ENCODE measurements at regions not wholly inside any gene's neighbourhood (a gene's known extent, or its start where the extent isn't known, plus 50 kb on each side); places are given as distances from the start of the nearest gene placed in this dataset.

DNA sequence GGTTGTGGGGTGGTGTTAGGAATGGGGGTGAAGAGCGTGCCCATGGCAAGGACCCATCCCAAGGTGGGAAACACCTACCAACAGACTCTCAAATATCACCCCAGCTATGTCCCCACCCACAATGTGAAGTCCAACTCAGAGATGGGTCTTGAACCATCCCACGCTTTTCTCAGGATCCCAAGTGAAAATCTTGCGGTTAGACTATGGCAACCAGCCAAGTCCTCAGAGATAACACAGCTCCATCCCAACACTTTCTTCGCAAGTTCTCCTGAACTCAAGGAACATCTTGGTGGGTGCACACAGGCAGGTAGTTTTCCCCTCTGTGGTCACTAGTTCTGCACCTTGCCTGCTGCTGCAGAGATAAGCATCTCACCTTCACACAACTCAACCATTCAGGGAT, 116.0 kb downstream of the CDC5L start:
- TF ChIP-seq CTCF (IDR thresholded peaks at IDR 0.05) (no peak), TCF7L2 (IDR thresholded peaks at IDR 0.05; ENCODE audit: low read depth, low read length) (no peak), POLR2AphosphoS5 (IDR thresholded peaks at IDR 0.05; ENCODE audit: low read depth, low read length) (no peak), SIN3A (IDR thresholded peaks at IDR 0.05; ENCODE audit: borderline replicate concordance, insufficient read depth, low read depth, low read length) (no peak)
- TF ChIP-seq, protein P1, sequence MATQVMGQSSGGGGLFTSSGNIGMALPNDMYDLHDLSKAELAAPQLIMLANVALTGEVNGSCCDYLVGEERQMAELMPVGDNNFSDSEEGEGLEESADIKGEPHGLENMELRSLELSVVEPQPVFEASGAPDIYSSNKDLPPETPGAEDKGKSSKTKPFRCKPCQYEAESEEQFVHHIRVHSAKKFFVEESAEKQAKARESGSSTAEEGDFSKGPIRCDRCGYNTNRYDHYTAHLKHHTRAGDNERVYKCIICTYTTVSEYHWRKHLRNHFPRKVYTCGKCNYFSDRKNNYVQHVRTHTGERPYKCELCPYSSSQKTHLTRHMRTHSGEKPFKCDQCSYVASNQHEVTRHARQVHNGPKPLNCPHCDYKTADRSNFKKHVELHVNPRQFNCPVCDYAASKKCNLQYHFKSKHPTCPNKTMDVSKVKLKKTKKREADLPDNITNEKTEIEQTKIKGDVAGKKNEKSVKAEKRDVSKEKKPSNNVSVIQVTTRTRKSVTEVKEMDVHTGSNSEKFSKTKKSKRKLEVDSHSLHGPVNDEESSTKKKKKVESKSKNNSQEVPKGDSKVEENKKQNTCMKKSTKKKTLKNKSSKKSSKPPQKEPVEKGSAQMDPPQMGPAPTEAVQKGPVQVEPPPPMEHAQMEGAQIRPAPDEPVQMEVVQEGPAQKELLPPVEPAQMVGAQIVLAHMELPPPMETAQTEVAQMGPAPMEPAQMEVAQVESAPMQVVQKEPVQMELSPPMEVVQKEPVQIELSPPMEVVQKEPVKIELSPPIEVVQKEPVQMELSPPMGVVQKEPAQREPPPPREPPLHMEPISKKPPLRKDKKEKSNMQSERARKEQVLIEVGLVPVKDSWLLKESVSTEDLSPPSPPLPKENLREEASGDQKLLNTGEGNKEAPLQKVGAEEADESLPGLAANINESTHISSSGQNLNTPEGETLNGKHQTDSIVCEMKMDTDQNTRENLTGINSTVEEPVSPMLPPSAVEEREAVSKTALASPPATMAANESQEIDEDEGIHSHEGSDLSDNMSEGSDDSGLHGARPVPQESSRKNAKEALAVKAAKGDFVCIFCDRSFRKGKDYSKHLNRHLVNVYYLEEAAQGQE (IDR thresholded peaks at IDR 0.05; ENCODE audit: insufficient read depth in 1 of 2, low read depth in 2 of 2, low read length in 1 of 2) = no peak
